HepG2 (cell line): ENCODE measurements at regions not wholly inside any gene's neighbourhood (a gene's known extent, or its start where the extent isn't known, plus 50 kb on each side); places are given as distances from the start of the nearest gene placed in this dataset.

Experiments used
- ATAC-seq: fragments of 200-7000 bp; cut with Tn5 transposase; 3 replicates; pipeline ENCODE4 v1.9.1; 2020; ENCODE audit warnings: mild to moderate bottlenecking, moderate library complexity
- BruUV-seq: library from RNA; stranded (reverse); fragments of 400-500 nt; replicated peaks from 2 replicates; lab custom pipeline; 2021; lab: Mats Ljungman, UMichigan
- CTCF ChIA-PET: fragments of 300-600 bp; formaldehyde crosslinking; extraction: SDS; loops from one replicate; lab custom pipeline; 2021; ENCODE audit warnings: low total read pairs, inconsistent platforms, low intra/inter-chr PET ratio; lab: Yijun Ruan, JAX
- POLR2A ChIA-PET: fragments of 350-600 bp; sonication (Branson Sonifier 250); formaldehyde crosslinking; loops from one replicate; lab custom pipeline; 2020; ENCODE audit warnings: antibody characterized with exemption, inconsistent platforms; lab: Yijun Ruan, JAX
- DNase-seq: peaks from one replicate; pipeline ENCODE4 v3.0.0-alpha.2; 2015; ENCODE audit warnings: low spot score
- FAIRE-seq: peaks from 3 replicates; lab custom pipeline; 2011; peaks lifted over from hg19 to GRCh38; lab: Jason Lieb, UNC
- H2AFZ ChIP-seq: one replicate; pipeline ENCODE4 v1.6.1; 2011; ENCODE audit warnings: low read length, inconsistent platforms
- H3K27ac ChIP-seq: fragments of 300-600 bp; 3 replicates; pipeline ENCODE4 v1.8.0; 2011; ENCODE audit warnings: mixed run types, mild to moderate bottlenecking, mixed read lengths, low read length, inconsistent platforms; ENCODE audit not compliant: insufficient read depth; ENCODE audit errors: extremely low read length
- H3K27me3 ChIP-seq, 2 experiments: fragments of 200-600 bp in 1 of 2; 2 replicates in 1 of 2; 3 replicates in 1 of 2; pipeline versions ENCODE4 v1.6.0 to v1.8.0; 2011; ENCODE audit warnings: low read length in 2 of 2, mild to moderate bottlenecking in 2 of 2, moderate library complexity in 2 of 2, inconsistent platforms in 1 of 2; ENCODE audit not compliant: insufficient read depth in 2 of 2, control insufficient read depth in 1 of 2
- H3K36me3 ChIP-seq, 2 experiments: fragments of 200-600 bp in 1 of 2; replicated peaks in 1 of 2; 2 replicates in 1 of 2; 3 replicates in 1 of 2; pipeline versions ENCODE4 v1.5.1 to v1.8.0; 2011; ENCODE audit warnings: low read length in 2 of 2, inconsistent platforms in 1 of 2; ENCODE audit not compliant: insufficient read depth in 2 of 2, control insufficient read depth in 1 of 2
- H3K4me1 ChIP-seq: 2 replicates; pipeline ENCODE4 v1.5.1; 2012; ENCODE audit warnings: low read length, inconsistent platforms; ENCODE audit not compliant: insufficient read depth
- H3K4me2 ChIP-seq: 2 replicates; pipeline ENCODE4 v1.6.0; 2011; ENCODE audit warnings: low read depth, low read length, inconsistent platforms
- H3K4me3 ChIP-seq, 3 experiments: fragments of 200-600 bp in 1 of 3; sonication (generic), shearing (Covaris generic) in 1 of 3; replicated peaks in 1 of 3; 2 replicates each; pipeline ENCODE4 v1.5.1; 2011 to 2016; ENCODE audit warnings: low read length in 3 of 3, inconsistent platforms in 2 of 3, low read depth in 2 of 3, mild to moderate bottlenecking in 2 of 3, control low read depth in 1 of 3, mixed read lengths in 1 of 3; ENCODE audit not compliant: insufficient read depth in 1 of 3
- H3K79me2 ChIP-seq: one replicate; pipeline ENCODE4 v1.6.1; 2011; ENCODE audit warnings: low read length, inconsistent platforms; ENCODE audit not compliant: insufficient read depth
- H3K9ac ChIP-seq: 2 replicates; pipeline ENCODE4 v1.6.0; 2011; ENCODE audit warnings: mild to moderate bottlenecking, low read depth, low read length, inconsistent platforms; ENCODE audit not compliant: insufficient read depth
- H3K9me3 ChIP-seq: 2 replicates; pipeline ENCODE4 v1.5.1; 2012; ENCODE audit warnings: mild to moderate bottlenecking, low read length
- H4K20me1 ChIP-seq: 2 replicates; pipeline ENCODE4 v1.6.0; 2011; ENCODE audit warnings: inconsistent platforms, mild to moderate bottlenecking, low read length, moderate library complexity; ENCODE audit not compliant: insufficient read depth
- BORCS8-MEF2B ChIP-seq: sonication (generic); formaldehyde crosslinking; IDR thresholded peaks from 2 replicates; pipeline ENCODE4 v1.8.0; 2022; ENCODE audit warnings: mild to moderate bottlenecking, missing genetic modification reagents
- ELF3 ChIP-seq: IDR thresholded peaks from 2 replicates; pipeline ENCODE4 v1.6.1; 2016; ENCODE audit warnings: missing genetic modification reagents, missing compliant biosample characterization
- KAT7 ChIP-seq: IDR thresholded peaks from 2 replicates; pipeline ENCODE4 v1.6.1; 2018; ENCODE audit warnings: borderline replicate concordance, missing compliant biosample characterization
- NBN ChIP-seq: fragments of 450-650 bp; conservative IDR thresholded peaks from 2 replicates; pipeline ENCODE4 v1.6.1; 2017
- NR3C1 ChIP-seq: sonication (generic); formaldehyde crosslinking; IDR thresholded peaks from 2 replicates; pipeline ENCODE4 v1.4.0; 2020; ENCODE audit warnings: missing genetic modification reagents
- SP2 ChIP-seq: sonication (generic); formaldehyde crosslinking; IDR thresholded peaks from 2 replicates; pipeline ENCODE4 v1.5.1; 2020; ENCODE audit warnings: mild to moderate bottlenecking, missing genetic modification reagents
- SRY ChIP-seq: sonication (generic); formaldehyde crosslinking; IDR thresholded peaks from 2 replicates; pipeline ENCODE4 v1.8.0; 2022; ENCODE audit warnings: mild to moderate bottlenecking, missing genetic modification reagents
- TGIF2 ChIP-seq: IDR thresholded peaks from 2 replicates; pipeline ENCODE4 v1.6.1; 2016; ENCODE audit warnings: control low read depth, missing compliant biosample characterization
- ZNF10 ChIP-seq: sonication (generic); formaldehyde crosslinking; IDR thresholded peaks from 2 replicates; pipeline ENCODE4 v1.4.0; 2020; ENCODE audit warnings: mild to moderate bottlenecking, low read depth, missing genetic modification reagents, borderline replicate concordance
- WGBS: methylation state at CpG from one replicate; pipeline ENCODE4 v1.1.6; 2017; ENCODE audit warnings: low lambda C conversion rate; 5-methylcytosine and 5-hydroxymethylcytosine counted together
- in situ Hi-C: cut with HindIII; loops from 2 replicates; pipeline ENCODE4 v1.10.0; 2017; ENCODE audit warnings: low pct_unique_long_range_greater_than_20kb; ENCODE audit not compliant: extremely low pct_ligation_motif_present
- intact Hi-C: fragments of 100-400 bp; cut with micrococcal nuclease; formaldehyde crosslinking; loops from one replicate; pipeline ENCODE4 v1.10.0; 2022; ENCODE audit not compliant: unreplicated experiment
- TF ChIP-seq, protein P1 (sequence below): sonication (generic); formaldehyde crosslinking; IDR thresholded peaks from 2 replicates; pipeline ENCODE4 v1.5.0; 2020; ENCODE audit warnings: mild to moderate bottlenecking, missing genetic modification reagents
- TF ChIP-seq, protein P2 (sequence below): sonication (generic); formaldehyde crosslinking; IDR thresholded peaks from 2 replicates; pipeline ENCODE4 v1.9.0; 2021; ENCODE audit warnings: mild to moderate bottlenecking, missing genetic modification reagents
- TF ChIP-seq, protein P3 (sequence below): sonication (generic); formaldehyde crosslinking; IDR thresholded peaks from 2 replicates; pipeline ENCODE4 v1.9.0; 2022; ENCODE audit warnings: missing genetic modification reagents, mild to moderate bottlenecking, borderline replicate concordance

DNA sequence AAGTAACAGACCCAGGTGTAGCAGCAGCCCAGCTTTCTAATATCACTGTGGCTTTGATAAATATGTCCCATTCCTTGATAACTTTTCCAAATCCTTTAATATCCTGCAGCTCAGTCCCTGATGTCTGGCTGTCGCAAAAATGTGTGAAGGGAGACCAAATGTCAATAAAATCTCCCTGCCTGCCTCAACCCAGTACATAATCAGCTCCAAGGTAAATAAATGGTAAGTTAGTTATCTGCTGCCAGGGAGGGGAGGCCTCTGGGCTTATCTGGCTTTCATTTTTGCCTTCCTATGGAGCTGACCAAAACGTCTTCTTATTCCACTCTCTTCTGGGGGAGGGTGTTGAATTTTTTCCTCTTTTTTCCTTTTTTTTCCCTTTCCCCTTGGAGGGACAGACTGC lies 630.6 kb downstream of the MID1IP1 start:
- CTCF ChIA-PET, result no interaction called here

More for the DNA sequence above, 630.6 kb downstream of the MID1IP1 start:
- DNase-seq (no peak), ATAC-seq (no peak), FAIRE-seq (no peak)
- Histone ChIP-seq H3K36me3 (no peaks in the 10 kb centered on the region), H3K9ac (no peak overlapping the region), H4K20me1 (no peaks in the 10 kb centered on the region), H3K4me3 (no peak overlapping the region), H3K27ac (no peak overlapping the region), H3K4me2 (no peak overlapping the region), H3K79me2 (no peaks in the 10 kb centered on the region), H3K4me1 (no peaks in the 10 kb centered on the region), H2AFZ (no peak overlapping the region), H3K9me3 (no peaks in the 10 kb centered on the region), H3K27me3 (no peaks in the 10 kb centered on the region)
- POLR2A ChIA-PET, result no interaction called here
- TF ChIP-seq ELF3 (no peak), BORCS8-MEF2B (CRISPR knock-in tag) (no peak), ZNF10 (no peak), TGIF2 (CRISPR knock-in tag) (no peak), KAT7 (CRISPR knock-in tag) (no peak), NBN (no peak), NR3C1 (CRISPR knock-in tag) (no peak), SRY (CRISPR knock-in tag) (no peak), SP2 (CRISPR knock-in tag) (no peak)
- TF ChIP-seq, protein P1, sequence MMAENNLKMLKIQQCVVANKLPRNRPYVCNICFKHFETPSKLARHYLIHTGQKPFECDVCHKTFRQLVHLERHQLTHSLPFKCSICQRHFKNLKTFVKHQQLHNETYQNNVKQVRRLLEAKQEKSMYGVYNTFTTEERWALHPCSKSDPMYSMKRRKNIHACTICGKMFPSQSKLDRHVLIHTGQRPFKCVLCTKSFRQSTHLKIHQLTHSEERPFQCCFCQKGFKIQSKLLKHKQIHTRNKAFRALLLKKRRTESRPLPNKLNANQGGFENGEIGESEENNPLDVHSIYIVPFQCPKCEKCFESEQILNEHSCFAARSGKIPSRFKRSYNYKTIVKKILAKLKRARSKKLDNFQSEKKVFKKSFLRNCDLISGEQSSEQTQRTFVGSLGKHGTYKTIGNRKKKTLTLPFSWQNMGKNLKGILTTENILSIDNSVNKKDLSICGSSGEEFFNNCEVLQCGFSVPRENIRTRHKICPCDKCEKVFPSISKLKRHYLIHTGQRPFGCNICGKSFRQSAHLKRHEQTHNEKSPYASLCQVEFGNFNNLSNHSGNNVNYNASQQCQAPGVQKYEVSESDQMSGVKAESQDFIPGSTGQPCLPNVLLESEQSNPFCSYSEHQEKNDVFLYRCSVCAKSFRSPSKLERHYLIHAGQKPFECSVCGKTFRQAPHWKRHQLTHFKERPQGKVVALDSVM (CRISPR knock-in tag), result no peak
- TF ChIP-seq, protein P2, sequence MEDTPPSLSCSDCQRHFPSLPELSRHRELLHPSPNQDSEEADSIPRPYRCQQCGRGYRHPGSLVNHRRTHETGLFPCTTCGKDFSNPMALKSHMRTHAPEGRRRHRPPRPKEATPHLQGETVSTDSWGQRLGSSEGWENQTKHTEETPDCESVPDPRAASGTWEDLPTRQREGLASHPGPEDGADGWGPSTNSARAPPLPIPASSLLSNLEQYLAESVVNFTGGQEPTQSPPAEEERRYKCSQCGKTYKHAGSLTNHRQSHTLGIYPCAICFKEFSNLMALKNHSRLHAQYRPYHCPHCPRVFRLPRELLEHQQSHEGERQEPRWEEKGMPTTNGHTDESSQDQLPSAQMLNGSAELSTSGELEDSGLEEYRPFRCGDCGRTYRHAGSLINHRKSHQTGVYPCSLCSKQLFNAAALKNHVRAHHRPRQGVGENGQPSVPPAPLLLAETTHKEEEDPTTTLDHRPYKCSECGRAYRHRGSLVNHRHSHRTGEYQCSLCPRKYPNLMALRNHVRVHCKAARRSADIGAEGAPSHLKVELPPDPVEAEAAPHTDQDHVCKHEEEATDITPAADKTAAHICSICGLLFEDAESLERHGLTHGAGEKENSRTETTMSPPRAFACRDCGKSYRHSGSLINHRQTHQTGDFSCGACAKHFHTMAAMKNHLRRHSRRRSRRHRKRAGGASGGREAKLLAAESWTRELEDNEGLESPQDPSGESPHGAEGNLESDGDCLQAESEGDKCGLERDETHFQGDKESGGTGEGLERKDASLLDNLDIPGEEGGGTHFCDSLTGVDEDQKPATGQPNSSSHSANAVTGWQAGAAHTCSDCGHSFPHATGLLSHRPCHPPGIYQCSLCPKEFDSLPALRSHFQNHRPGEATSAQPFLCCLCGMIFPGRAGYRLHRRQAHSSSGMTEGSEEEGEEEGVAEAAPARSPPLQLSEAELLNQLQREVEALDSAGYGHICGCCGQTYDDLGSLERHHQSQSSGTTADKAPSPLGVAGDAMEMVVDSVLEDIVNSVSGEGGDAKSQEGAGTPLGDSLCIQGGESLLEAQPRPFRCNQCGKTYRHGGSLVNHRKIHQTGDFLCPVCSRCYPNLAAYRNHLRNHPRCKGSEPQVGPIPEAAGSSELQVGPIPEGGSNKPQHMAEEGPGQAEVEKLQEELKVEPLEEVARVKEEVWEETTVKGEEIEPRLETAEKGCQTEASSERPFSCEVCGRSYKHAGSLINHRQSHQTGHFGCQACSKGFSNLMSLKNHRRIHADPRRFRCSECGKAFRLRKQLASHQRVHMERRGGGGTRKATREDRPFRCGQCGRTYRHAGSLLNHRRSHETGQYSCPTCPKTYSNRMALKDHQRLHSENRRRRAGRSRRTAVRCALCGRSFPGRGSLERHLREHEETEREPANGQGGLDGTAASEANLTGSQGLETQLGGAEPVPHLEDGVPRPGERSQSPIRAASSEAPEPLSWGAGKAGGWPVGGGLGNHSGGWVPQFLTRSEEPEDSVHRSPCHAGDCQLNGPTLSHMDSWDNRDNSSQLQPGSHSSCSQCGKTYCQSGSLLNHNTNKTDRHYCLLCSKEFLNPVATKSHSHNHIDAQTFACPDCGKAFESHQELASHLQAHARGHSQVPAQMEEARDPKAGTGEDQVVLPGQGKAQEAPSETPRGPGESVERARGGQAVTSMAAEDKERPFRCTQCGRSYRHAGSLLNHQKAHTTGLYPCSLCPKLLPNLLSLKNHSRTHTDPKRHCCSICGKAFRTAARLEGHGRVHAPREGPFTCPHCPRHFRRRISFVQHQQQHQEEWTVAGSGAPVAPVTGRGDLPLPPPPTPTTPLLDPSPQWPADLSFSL (CRISPR knock-in tag), result no peak
- TF ChIP-seq, protein P3, sequence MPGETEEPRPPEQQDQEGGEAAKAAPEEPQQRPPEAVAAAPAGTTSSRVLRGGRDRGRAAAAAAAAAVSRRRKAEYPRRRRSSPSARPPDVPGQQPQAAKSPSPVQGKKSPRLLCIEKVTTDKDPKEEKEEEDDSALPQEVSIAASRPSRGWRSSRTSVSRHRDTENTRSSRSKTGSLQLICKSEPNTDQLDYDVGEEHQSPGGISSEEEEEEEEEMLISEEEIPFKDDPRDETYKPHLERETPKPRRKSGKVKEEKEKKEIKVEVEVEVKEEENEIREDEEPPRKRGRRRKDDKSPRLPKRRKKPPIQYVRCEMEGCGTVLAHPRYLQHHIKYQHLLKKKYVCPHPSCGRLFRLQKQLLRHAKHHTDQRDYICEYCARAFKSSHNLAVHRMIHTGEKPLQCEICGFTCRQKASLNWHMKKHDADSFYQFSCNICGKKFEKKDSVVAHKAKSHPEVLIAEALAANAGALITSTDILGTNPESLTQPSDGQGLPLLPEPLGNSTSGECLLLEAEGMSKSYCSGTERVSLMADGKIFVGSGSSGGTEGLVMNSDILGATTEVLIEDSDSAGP (CRISPR knock-in tag), result no peak
- intact Hi-C loops (no loop called here), in situ Hi-C loops (no loop called here)
- no TSS peak for BruUV-seq
- WGBS, result 0% methylated on average over 1 of the region's 2 CpGs
